ENCODE measurements at regions not wholly inside any gene's neighbourhood (a gene's known extent, or its start where the extent isn't known, plus 50 kb on each side); places are given as distances from the start of the nearest gene placed in this dataset.

DNA sequence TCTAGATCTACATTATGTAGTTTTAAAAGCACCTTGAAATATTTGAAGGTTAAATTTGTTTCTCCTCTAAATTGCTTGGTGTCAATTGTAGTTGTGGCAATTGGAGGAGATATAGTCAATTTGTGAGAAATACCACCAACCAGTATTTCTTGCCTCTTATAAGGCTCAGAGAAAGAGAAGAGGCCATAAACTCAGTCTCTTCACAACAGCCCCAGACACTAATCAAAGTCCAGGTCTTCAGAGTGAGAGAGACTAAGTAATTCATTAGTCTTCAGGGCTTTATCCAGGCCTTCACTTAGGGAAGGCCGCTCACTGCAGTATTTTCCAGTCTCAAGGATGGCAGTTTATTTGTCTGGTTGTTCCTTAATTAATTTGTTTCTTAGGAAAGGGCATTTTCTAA, 168.0 kb upstream of the RGMB start:
- Mint-ChIP-seq H3K9me3 (peaks cover 2% of the 10 kb centered on the region), H3K27ac (no peak overlapping the region), H3K36me3 (no peaks in the 10 kb centered on the region), H3K4me3 (no peak overlapping the region), H3K4me1 (no peaks in the 10 kb centered on the region)
- ATAC-seq (no peak), DNase-seq (ENCODE audit: low spot score in 2 of 2) (no peak)

DNA sequence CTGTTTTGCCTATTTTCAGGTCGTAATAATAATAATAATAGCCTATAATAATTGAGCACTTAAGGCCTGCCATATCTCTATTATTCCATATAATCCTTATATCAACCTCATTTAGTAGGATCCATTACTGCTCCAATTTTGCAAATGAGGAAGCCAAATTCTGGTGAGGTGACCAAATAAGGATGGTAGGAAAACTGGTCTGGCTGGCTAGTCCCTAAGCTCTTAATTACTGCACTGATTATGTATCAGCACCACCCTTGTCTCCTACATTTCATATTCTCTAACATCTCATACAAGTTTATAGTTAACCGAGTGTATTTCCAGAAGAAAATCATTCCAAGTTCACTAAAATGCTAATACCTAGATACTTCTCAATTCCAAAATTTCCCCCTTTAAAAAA, 166.5 kb upstream of the RGMB start:
- no peaks in the 10 kb centered on the region for H3K36me3 Mint-ChIP-seq
- H3K27ac Mint-ChIP-seq = no peak overlapping the region
- ATAC-seq (no peak), DNase-seq (ENCODE audit: low spot score in 2 of 2) (no peak)
- no peaks in the 10 kb centered on the region for H3K4me1 Mint-ChIP-seq
- peaks cover 2% of the 10 kb centered on the region for H3K9me3 Mint-ChIP-seq
- H3K4me3 Mint-ChIP-seq = no peak overlapping the region

DNA sequence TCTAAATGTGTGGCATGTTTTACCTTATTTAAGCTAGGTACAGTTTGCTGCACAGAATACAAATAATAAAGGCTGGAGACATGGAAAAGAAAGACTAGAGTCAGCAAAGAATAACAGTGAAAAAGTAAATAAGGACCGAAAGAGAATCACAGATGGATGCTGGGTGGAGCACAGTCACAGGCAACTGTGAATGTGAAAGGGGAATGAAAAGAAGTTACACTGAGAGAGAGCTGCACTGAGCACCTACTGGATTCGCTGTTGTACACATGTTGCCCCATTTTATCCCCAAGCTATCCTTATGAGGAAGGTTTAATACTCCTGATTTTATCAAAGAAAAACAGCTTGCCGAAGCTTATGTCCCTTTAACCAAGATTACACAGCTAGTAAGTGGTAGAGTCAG, 165.4 kb upstream of the RGMB start:
- Mint-ChIP-seq H3K27ac (no peak overlapping the region), H3K9me3 (no peaks in the 10 kb centered on the region), H3K4me3 (no peak overlapping the region), H3K4me1 (no peaks in the 10 kb centered on the region), H3K36me3 (no peaks in the 10 kb centered on the region)
- DNase-seq (ENCODE audit: low spot score in 2 of 2) = no peak
- no peak for ATAC-seq

GRCh38 chr5:98614341-98614740, 159.1 kb upstream of the RGMB start:
- Mint-ChIP-seq H3K4me3 (no peak overlapping the region), H3K4me1 (no peaks in the 10 kb centered on the region), H3K27ac (no peak overlapping the region), H3K9me3 (no peaks in the 10 kb centered on the region), H3K36me3 (no peaks in the 10 kb centered on the region)
- ATAC-seq (no peak), DNase-seq (ENCODE audit: low spot score in 2 of 2) (no peak)

DNA sequence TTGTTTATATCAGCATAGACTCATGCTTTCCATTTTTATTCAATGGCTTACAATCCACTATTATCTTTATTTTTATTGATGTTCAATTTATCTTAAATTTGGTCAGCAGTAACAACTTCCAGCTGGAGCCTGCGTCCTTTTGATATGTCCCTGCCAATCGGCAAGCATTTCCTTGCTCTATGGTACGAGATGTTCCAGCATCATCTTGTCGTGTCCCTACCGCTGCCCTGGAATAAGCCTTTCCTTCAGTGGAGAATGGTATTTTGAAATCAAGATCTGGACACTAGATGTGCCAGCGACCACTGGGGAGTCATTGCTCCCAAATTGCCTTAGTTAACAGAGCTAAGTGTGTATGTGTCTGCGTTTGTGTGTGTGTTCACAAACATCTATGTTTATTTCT, 151.6 kb upstream of the RGMB start:
- no peak overlapping the region for H3K4me3 Mint-ChIP-seq
- no peak overlapping the region for H3K27ac Mint-ChIP-seq
- no peaks in the 10 kb centered on the region for H3K36me3 Mint-ChIP-seq
- no peaks in the 10 kb centered on the region for H3K4me1 Mint-ChIP-seq
- no peaks in the 10 kb centered on the region for H3K9me3 Mint-ChIP-seq
- no peak for ATAC-seq
- DNase-seq (ENCODE audit: low spot score in 2 of 2) = no peak

GRCh38 chr5:98624145-98624880, 149.2 kb upstream of the RGMB start:
- Mint-ChIP-seq H3K4me1 (no peaks in the 10 kb centered on the region), H3K36me3 (no peaks in the 10 kb centered on the region), H3K9me3 (peaks cover 2% of the 10 kb centered on the region), H3K4me3 (no peak overlapping the region), H3K27ac (no peak overlapping the region)
- DNase-seq (ENCODE audit: low spot score in 2 of 2) (no peak), ATAC-seq (no peak)

DNA sequence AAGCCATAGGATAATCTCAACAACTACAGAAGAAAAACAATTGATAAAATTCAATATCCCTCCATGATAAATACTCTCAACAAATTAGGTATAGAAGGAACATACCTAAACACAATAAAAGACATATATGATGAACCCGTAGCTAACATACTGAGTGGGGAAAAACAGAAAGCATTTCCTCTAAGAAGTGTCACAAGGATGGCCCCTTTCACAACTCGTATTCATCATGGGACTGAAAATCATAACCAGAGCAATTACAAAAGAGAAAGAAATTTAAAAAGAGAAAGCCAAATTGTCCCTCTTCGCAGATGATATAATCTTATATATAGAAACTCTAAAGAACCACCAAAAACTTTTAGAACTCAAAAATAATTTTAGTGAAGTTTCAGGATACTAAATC, 146.3 kb upstream of the RGMB start:
- H3K4me1 Mint-ChIP-seq = no peaks in the 10 kb centered on the region
- no peak for ATAC-seq
- H3K27ac Mint-ChIP-seq = no peak overlapping the region
- H3K9me3 Mint-ChIP-seq = peaks cover 3% of the 10 kb centered on the region
- no peaks in the 10 kb centered on the region for H3K36me3 Mint-ChIP-seq
- no peak for DNase-seq (ENCODE audit: low spot score in 2 of 2)
- H3K4me3 Mint-ChIP-seq = no peak overlapping the region

DNA sequence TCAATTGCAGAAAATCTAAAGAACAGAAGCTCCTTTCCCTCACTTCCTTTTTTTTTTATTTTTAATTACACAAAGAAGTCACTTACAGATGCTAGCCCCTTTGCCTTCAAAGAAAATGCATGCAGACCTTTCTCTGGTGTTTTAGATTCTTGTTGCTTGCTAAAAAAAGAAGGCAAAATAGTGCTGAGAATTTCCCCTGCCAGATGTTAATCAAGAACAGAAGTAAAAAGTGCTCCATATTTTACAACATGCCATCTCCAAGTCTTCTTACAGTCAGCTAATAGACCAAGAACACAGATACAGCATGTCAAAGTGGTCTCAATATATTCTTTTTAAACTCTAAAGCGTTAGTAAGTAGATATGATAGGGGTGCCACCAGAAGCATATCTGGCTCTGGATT, 142.8 kb upstream of the RGMB start:
- Mint-ChIP-seq H3K9me3 (peaks cover 3% of the 10 kb centered on the region), H3K36me3 (no peaks in the 10 kb centered on the region), H3K4me3 (no peak overlapping the region), H3K27ac (no peak overlapping the region), H3K4me1 (no peaks in the 10 kb centered on the region)
- ATAC-seq (no peak), DNase-seq (ENCODE audit: low spot score in 2 of 2) (no peak)

DNA sequence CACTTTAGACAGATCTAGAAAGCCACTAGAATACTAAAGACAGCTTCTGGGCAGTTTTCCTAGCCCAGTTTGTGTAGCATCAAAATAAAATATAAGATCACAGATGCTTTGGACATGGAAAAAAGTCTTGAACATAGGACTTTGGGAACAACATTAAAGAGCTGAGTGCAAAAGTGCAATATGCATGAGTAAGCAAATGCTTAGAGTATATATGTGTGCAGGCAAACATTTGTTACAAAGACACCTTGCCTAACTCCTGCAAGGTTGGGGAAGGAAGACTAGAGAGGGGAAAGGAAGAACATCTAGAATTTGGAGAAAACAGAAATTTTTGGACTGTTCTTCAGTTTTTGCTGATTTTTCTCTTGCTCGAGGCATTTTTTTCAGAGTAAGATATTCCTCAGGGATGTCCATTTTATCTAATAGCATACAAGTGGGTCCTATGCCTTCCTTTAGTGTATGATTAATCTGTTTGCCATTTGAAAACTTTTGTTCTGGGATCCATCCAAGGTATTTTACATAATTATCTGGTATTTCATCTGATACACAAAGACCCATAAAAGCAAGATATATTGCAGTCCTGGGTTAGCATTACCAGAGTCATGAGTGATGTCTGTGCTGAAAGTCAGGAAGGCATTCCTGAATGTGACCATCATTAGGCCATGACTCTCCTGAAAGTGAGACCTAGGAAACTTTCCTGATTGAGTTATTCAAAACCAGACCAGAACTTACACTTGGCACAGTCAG, 142.0 kb upstream of the RGMB start:
- no peak overlapping the region for H3K4me3 Mint-ChIP-seq
- no peaks in the 10 kb centered on the region for H3K36me3 Mint-ChIP-seq
- H3K4me1 Mint-ChIP-seq = no peaks in the 10 kb centered on the region
- peaks cover 3% of the 10 kb centered on the region for H3K9me3 Mint-ChIP-seq
- no peak for ATAC-seq
- H3K27ac Mint-ChIP-seq = no peak overlapping the region
- DNase-seq (ENCODE audit: low spot score in 2 of 2) = no peak

DNA sequence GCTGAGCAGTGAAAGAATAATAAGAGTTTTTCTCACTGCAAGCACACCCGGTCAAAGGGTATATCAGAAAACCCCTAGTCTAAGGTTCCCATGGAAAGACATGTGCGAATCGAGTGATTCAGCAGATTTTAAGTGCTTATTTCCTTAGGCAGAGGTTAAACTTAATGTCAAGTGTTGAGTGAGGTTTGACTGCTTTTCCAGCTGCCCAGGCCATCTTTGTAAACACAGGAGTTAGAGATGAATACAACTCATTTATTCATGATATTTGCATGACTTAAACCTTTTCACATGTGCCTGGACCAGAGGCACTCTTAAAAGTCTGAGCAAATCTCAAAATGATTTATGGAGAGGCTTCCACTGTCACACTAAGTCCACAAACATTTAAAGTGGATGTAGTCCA, 137.8 kb upstream of the RGMB start:
- Mint-ChIP-seq H3K4me3 (no peak overlapping the region), H3K4me1 (no peaks in the 10 kb centered on the region), H3K9me3 (no peaks in the 10 kb centered on the region), H3K27ac (no peak overlapping the region), H3K36me3 (no peaks in the 10 kb centered on the region)
- ATAC-seq (no peak), DNase-seq (ENCODE audit: low spot score in 2 of 2) (no peak)

- H3K27ac Mint-ChIP-seq = no peak overlapping the region
- DNase-seq (ENCODE audit: low spot score in 2 of 2) (no peak), ATAC-seq (no peak)
- no peaks in the 10 kb centered on the region for H3K4me1 Mint-ChIP-seq
- H3K9me3 Mint-ChIP-seq = no peaks in the 10 kb centered on the region
- H3K36me3 Mint-ChIP-seq = no peaks in the 10 kb centered on the region
- H3K4me3 Mint-ChIP-seq = no peak overlapping the region
Observed at GRCh38 chr5:98637116-98637515, 136.3 kb upstream of the RGMB start.

DNA sequence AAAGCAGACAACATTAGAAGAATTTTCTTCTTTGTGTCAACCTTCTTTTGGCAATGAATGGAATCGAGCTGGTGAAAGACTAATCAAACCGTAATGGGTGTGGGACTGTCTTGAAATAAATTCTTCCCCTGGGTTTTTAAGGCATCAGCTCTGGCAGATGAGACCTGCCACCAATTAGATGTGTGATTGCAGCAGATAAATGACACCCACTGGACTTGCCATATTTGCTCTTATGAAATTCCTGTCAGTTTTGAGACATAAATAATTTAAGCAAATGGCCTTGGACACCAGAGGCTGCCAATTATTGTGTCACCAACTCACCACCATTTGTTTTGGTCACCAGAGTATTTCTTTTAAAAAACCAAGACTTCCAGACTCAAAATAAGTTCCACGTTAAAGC, 135.9 kb upstream of the RGMB start:
- no peaks in the 10 kb centered on the region for H3K9me3 Mint-ChIP-seq

GRCh38 chr5:98638111-98638510, 135.4 kb upstream of the RGMB start:
- DNase-seq (ENCODE audit: low spot score in 2 of 2) (no peak), ATAC-seq (no peak)
- H3K36me3 Mint-ChIP-seq = no peaks in the 10 kb centered on the region
- no peak overlapping the region for H3K27ac Mint-ChIP-seq
- H3K4me3 Mint-ChIP-seq = no peak overlapping the region
- H3K9me3 Mint-ChIP-seq = no peaks in the 10 kb centered on the region
- no peaks in the 10 kb centered on the region for H3K4me1 Mint-ChIP-seq

More for the DNA sequence above, 135.9 kb upstream of the RGMB start:
- Mint-ChIP-seq H3K4me1 (no peaks in the 10 kb centered on the region), H3K27ac (no peak overlapping the region), H3K4me3 (no peak overlapping the region), H3K36me3 (no peaks in the 10 kb centered on the region)
- no peak for ATAC-seq
- DNase-seq (ENCODE audit: low spot score in 2 of 2) = no peak

- H3K4me1 Mint-ChIP-seq = no peaks in the 10 kb centered on the region
- no peak overlapping the region for H3K27ac Mint-ChIP-seq
- no peak overlapping the region for H3K4me3 Mint-ChIP-seq
- no peaks in the 10 kb centered on the region for H3K36me3 Mint-ChIP-seq
- H3K9me3 Mint-ChIP-seq = no peaks in the 10 kb centered on the region
- ATAC-seq = no peak
- no peak for DNase-seq (ENCODE audit: low spot score in 2 of 2)
Observed at GRCh38 chr5:98638701-98639100, 134.8 kb upstream of the RGMB start.

DNA sequence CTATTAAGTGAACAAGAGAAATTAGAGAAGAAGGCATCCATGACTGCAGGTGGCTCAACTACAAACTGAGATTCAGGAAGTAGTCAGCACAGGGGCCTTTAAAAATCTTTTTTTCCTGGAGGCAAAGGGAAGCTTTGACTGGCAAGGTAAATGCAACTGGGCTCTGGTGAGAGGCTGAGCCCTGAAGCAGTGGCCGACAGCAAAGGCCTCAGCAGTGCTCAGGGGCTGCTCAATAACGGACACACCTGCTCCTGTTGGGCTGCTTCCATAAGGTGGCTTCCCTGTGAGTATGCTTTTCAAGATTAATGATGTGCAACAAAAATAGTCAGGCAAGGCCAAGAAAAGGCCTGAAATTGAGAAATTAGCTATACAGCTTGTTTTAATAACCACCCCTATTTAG, 134.2 kb upstream of the RGMB start:
- no peak overlapping the region for H3K4me3 Mint-ChIP-seq
- DNase-seq (ENCODE audit: low spot score in 2 of 2) (no peak), ATAC-seq (no peak)
- no peaks in the 10 kb centered on the region for H3K36me3 Mint-ChIP-seq
- no peaks in the 10 kb centered on the region for H3K9me3 Mint-ChIP-seq
- H3K4me1 Mint-ChIP-seq = no peaks in the 10 kb centered on the region
- H3K27ac Mint-ChIP-seq = no peak overlapping the region

GRCh38 chr5:98641671-98642070, 131.8 kb upstream of the RGMB start:
- no peak for ATAC-seq
- Mint-ChIP-seq H3K4me1 (no peaks in the 10 kb centered on the region), H3K9me3 (no peaks in the 10 kb centered on the region), H3K27ac (no peak overlapping the region), H3K4me3 (no peak overlapping the region), H3K36me3 (no peaks in the 10 kb centered on the region)
- no peak for DNase-seq (ENCODE audit: low spot score in 2 of 2)

Measured in stimulated activated effector memory CD8-positive, alpha-beta T cell treated with anti-CD3 and anti-CD28 coated beads, Interleukin-12 subunit alpha, Interleukin-12 subunit beta, amount 100 ng/mL, for 72 hours (primary cell).